ENCODE measurements at regions not wholly inside any gene's neighbourhood (a gene's known extent, or its start where the extent isn't known, plus 50 kb on each side); places are given as distances from the start of the nearest gene placed in this dataset.

GRCh38 chr10:4623757-4624420 is 202.1 kb upstream of the AKR1E2 start:
- no TSS peak for BruUV-seq (replicated peaks)
- H3K27ac Mint-ChIP-seq (ENCODE audit: unreplicated experiment), result no peak overlapping the region
- H3K27me3 Mint-ChIP-seq (ENCODE audit: unreplicated experiment), result no peaks in the 10 kb centered on the region
- no peak for TF ChIP-seq CTCF (IDR thresholded peaks at IDR 0.05; ENCODE audit: unreplicated experiment)
- H3K4me1 Mint-ChIP-seq (ENCODE audit: low read depth, unreplicated experiment), result no peaks in the 10 kb centered on the region
- CTCF ChIA-PET, result no interaction called here
- no peaks in the 10 kb centered on the region for H3K36me3 Mint-ChIP-seq (ENCODE audit: insufficient read depth, unreplicated experiment)
- intact Hi-C loops (cut with micrococcal nuclease; ENCODE audit: unreplicated experiment), result no loop called here
- H3K4me3 Mint-ChIP-seq (ENCODE audit: low read depth, unreplicated experiment), result no peak overlapping the region
- no peak for DNase-seq
- H3K9me3 Mint-ChIP-seq (ENCODE audit: low read depth, unreplicated experiment), result peaks cover 8% of the 10 kb centered on the region

- H3K27me3 Mint-ChIP-seq (ENCODE audit: unreplicated experiment), result no peaks in the 10 kb centered on the region
- no peak overlapping the region for H3K27ac Mint-ChIP-seq (ENCODE audit: unreplicated experiment)
- intact Hi-C loops (cut with micrococcal nuclease; ENCODE audit: unreplicated experiment), result no loop called here
- no peaks in the 10 kb centered on the region for H3K4me1 Mint-ChIP-seq (ENCODE audit: low read depth, unreplicated experiment)
- CTCF ChIA-PET, result no interaction called here
- no peak for TF ChIP-seq CTCF (IDR thresholded peaks at IDR 0.05; ENCODE audit: unreplicated experiment)
- no peak for DNase-seq
- peaks cover 8% of the 10 kb centered on the region for H3K9me3 Mint-ChIP-seq (ENCODE audit: low read depth, unreplicated experiment)
- H3K36me3 Mint-ChIP-seq (ENCODE audit: insufficient read depth, unreplicated experiment), result no peaks in the 10 kb centered on the region
- no peak overlapping the region for H3K4me3 Mint-ChIP-seq (ENCODE audit: low read depth, unreplicated experiment)
- BruUV-seq (replicated peaks), result no TSS peak
Measured at GRCh38 chr10:4623200-4623599, 202.8 kb upstream of the AKR1E2 start.

GRCh38 chr10:4622384-4622783 is 203.6 kb upstream of the AKR1E2 start:
- DNase-seq, result no peak
- peaks cover 8% of the 10 kb centered on the region for H3K9me3 Mint-ChIP-seq (ENCODE audit: low read depth, unreplicated experiment)
- CTCF ChIA-PET, result interaction anchor here (0.6 kb wide), 1 partner anchor 202 kb away, joined by 3 read pairs; no protein-coding TSS in a partner anchor
- BruUV-seq (replicated peaks), result no TSS peak
- H3K4me3 Mint-ChIP-seq (ENCODE audit: low read depth, unreplicated experiment), result no peak overlapping the region
- H3K27ac Mint-ChIP-seq (ENCODE audit: unreplicated experiment), result no peak overlapping the region
- H3K27me3 Mint-ChIP-seq (ENCODE audit: unreplicated experiment), result no peaks in the 10 kb centered on the region
- TF ChIP-seq CTCF (IDR thresholded peaks at IDR 0.05; ENCODE audit: unreplicated experiment), result no peak
- no peaks in the 10 kb centered on the region for H3K36me3 Mint-ChIP-seq (ENCODE audit: insufficient read depth, unreplicated experiment)
- intact Hi-C loops (cut with micrococcal nuclease; ENCODE audit: unreplicated experiment), result no loop called here
- no peaks in the 10 kb centered on the region for H3K4me1 Mint-ChIP-seq (ENCODE audit: low read depth, unreplicated experiment)

GRCh38 chr10:4617589-4617988 is 208.4 kb upstream of the AKR1E2 start:
- CTCF ChIA-PET, result no interaction called here
- BruUV-seq (replicated peaks), result no TSS peak
- TF ChIP-seq CTCF (IDR thresholded peaks at IDR 0.05; ENCODE audit: unreplicated experiment), result no peak
- intact Hi-C loops (cut with micrococcal nuclease; ENCODE audit: unreplicated experiment), result no loop called here
- H3K36me3 Mint-ChIP-seq (ENCODE audit: insufficient read depth, unreplicated experiment), result no peaks in the 10 kb centered on the region
- peaks cover 3% of the 10 kb centered on the region for H3K9me3 Mint-ChIP-seq (ENCODE audit: low read depth, unreplicated experiment)
- H3K4me1 Mint-ChIP-seq (ENCODE audit: low read depth, unreplicated experiment), result no peaks in the 10 kb centered on the region
- no peaks in the 10 kb centered on the region for H3K27me3 Mint-ChIP-seq (ENCODE audit: unreplicated experiment)
- DNase-seq, result no peak
- no peak overlapping the region for H3K27ac Mint-ChIP-seq (ENCODE audit: unreplicated experiment)
- H3K4me3 Mint-ChIP-seq (ENCODE audit: low read depth, unreplicated experiment), result no peak overlapping the region

Data from Calu3 (cell line).